ENCODE measurements at regions not wholly inside any gene's neighbourhood (a gene's known extent, or its start where the extent isn't known, plus 50 kb on each side); places are given as distances from the start of the nearest gene placed in this dataset.

GRCh38 chr2:129482626-129483025 is 496.8 kb upstream of the RAB6C start:
- intact Hi-C loops (cut with DNase I) = no loop called here
- Histone ChIP-seq H3K27me3 (no peaks in the 10 kb centered on the region), H3K27ac (no peak overlapping the region), H3K9me3 (no peaks in the 10 kb centered on the region), H3K4me3 (no peak overlapping the region), H3K4me1 (ENCODE audit: insufficient read depth) (no peaks in the 10 kb centered on the region), H3K36me3 (no peaks in the 10 kb centered on the region)
- no peak for DNase-seq
- 75 to 82% (median 75%) methylated on average over 6 of the region's 6 CpGs for WGBS, 3 donors
- TF ChIP-seq CTCF (IDR thresholded peaks at IDR 0.05) (no peak), POLR2A (IDR thresholded peaks at IDR 0.05) (no peak), EP300 (IDR thresholded peaks at IDR 0.05) (no peak)

- Histone ChIP-seq H3K27ac (no peak overlapping the region), H3K27me3 (no peaks in the 10 kb centered on the region), H3K9me3 (no peaks in the 10 kb centered on the region), H3K36me3 (no peaks in the 10 kb centered on the region), H3K4me3 (no peak overlapping the region), H3K4me1 (ENCODE audit: insufficient read depth) (no peaks in the 10 kb centered on the region)
- no peak for DNase-seq
- intact Hi-C loops (cut with DNase I) = no loop called here
- 69 to 81% (median 75%) methylated on average over 4 of the region's 4 CpGs for WGBS, 3 donors
- no peak for TF ChIP-seq EP300 (IDR thresholded peaks at IDR 0.05)
- TF ChIP-seq POLR2A (IDR thresholded peaks at IDR 0.05) = no peak
- no peak for TF ChIP-seq CTCF (IDR thresholded peaks at IDR 0.05)
These were observed 496.1 kb upstream of the RAB6C start for GRCh38 chr2:129483366-129483765.

GRCh38 chr2:129484999-129485897 is 494.2 kb upstream of the RAB6C start:
- Histone ChIP-seq H3K4me1 (ENCODE audit: insufficient read depth) (no peaks in the 10 kb centered on the region), H3K4me3 (no peak overlapping the region)
- WGBS, 3 donors = 75 to 81% (median 75%) methylated on average over 10 of the region's 10 CpGs

GRCh38 chr2:129488376-129488775 is 491.1 kb upstream of the RAB6C start:
- no peak for DNase-seq
- WGBS, 3 donors = 77 to 88% (median 84%) methylated on average over 4 of the region's 4 CpGs
- Histone ChIP-seq H3K4me1 (ENCODE audit: insufficient read depth) (no peaks in the 10 kb centered on the region), H3K27ac (no peak overlapping the region), H3K4me3 (no peak overlapping the region), H3K9me3 (no peaks in the 10 kb centered on the region), H3K27me3 (no peaks in the 10 kb centered on the region), H3K36me3 (no peaks in the 10 kb centered on the region)
- TF ChIP-seq POLR2A (IDR thresholded peaks at IDR 0.05) (no peak), CTCF (IDR thresholded peaks at IDR 0.05) (no peak), EP300 (IDR thresholded peaks at IDR 0.05) (no peak)
- intact Hi-C loops (cut with DNase I) = no loop called here

More at GRCh38 chr2:129484999-129485897, 494.2 kb upstream of the RAB6C start:
- Histone ChIP-seq H3K27ac (no peak overlapping the region), H3K27me3 (no peaks in the 10 kb centered on the region), H3K9me3 (no peaks in the 10 kb centered on the region), H3K36me3 (no peaks in the 10 kb centered on the region)
- DNase-seq = no peak
- intact Hi-C loops (cut with DNase I) = no loop called here
- TF ChIP-seq CTCF (IDR thresholded peaks at IDR 0.05) = no peak
- no peak for TF ChIP-seq POLR2A (IDR thresholded peaks at IDR 0.05)
- TF ChIP-seq EP300 (IDR thresholded peaks at IDR 0.05) = no peak

Data from ovary (tissue), 7 donors.